SKM-1 treated with dmso at 0.1 percent for 144 hours (cell line): ENCODE measurements at regions not wholly inside any gene's neighbourhood (a gene's known extent, or its start where the extent isn't known, plus 50 kb on each side); places are given as distances from the start of the nearest gene placed in this dataset.
"Not testable (repeated sequence)": the region's sequence is repeated elsewhere in the genome, so short reads cannot be mapped to it uniquely, and the experiment has no call there.

Experiments
- DNase-seq: peaks from one replicate; lab custom pipeline; 2025; ENCODE audit not compliant: unreplicated experiment; lab: John Stamatoyannopoulos, UW

DNA sequence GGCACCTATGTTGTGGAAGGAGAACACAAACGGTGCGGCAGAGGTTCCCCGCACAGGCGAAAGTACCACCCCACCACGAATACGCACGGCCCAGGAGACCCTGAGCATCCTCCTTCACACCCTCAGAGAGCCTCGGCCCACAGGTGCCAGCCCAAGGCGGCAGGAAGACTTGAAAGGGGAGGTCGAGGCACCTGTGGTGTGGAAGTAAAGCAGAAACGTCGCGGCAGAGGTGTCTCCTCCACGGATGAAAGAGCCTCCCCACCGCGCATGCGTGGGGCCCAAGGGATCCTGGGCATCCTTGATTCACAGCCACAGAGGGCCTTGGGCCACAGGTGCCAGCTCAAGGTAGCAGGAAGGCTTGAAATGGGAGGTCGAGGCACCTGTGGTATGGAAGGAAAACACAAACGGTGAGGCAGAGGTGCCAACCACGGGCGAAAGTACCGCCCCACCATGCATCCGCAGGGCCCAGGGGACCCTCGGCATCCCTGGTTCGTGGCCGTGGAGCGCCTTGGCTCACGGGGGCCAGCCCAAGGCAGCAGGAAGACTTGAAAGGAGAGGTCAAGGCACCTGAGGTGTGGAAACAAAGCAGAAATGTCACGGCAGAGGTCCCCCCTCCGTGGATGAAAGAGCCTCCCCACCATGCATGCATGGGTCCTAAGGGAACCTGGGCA is 380.1 kb downstream of the ALG10 start:
- DNase-seq = no peak

DNA sequence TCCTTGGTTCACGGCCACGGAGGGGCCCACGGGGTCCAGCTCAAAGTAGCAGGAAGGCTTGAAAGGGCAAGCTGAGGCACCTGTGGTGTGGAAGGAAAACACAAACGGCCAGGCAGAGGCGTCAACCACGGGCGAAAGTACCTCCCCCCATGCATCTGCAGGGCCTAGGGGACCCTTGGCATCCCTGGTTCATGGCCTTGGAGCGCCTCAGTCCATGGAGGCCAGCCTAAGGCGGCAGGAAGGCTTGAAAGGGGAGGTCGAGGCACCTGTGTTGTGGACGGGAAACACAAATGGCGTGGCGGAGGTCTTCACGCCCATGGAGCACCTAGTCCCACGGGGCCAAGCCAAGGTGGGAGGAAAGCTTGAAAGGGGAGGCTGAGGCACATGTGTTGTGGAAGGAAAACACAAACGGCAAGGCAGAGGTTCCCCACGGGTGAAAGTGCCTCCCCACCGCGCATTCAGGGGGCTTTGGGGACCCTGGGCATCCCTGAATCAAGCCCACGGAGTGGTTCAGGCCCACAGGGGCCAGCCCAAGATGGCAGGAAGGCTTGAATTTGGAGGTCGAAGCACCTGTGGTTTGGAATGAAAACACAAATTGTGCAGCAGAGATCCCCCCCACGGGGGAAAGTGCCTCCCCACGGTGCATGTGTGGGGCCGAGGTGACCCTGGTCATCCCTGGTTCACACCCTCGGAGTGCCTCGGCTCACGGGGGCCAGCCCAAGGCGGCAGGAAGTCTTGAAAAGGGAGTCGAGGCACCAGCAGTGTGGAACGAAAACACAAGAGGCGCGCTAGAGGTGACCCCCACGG is 380.8 kb downstream of the ALG10 start:
- DNase-seq = no peak

DNA sequence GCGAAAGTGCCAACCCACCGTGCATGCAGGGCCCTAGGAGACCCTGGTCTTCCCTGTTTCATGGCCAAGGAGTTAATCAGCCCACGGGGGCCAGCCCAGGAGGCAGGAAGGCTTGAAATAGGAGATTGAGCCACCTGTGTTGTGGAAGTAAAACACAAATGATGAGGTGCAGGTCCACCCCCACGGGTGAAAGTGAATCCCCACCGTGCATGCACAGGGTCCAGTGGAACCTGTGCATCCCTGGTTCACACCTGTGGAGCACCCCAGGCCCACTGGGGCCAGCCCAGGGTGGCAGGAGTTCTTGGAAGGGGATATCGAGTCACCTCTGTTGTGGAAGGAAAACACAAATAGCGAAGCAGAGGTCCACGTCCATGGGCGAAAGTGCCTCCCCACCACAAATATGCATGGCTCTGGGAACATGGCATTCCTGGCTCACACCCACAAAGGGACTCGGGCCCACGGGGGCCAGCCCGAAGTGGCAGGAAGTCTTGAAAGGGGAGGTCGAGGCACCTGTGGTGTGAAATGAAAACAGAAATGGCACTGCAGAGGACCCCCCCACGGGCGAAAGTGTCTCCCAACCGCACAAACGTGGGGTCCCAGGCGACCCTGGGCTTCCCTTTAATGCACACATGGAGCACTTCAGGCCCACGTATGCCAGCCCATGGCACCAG is 381.5 kb downstream of the ALG10 start:
- no peak for DNase-seq

DNA sequence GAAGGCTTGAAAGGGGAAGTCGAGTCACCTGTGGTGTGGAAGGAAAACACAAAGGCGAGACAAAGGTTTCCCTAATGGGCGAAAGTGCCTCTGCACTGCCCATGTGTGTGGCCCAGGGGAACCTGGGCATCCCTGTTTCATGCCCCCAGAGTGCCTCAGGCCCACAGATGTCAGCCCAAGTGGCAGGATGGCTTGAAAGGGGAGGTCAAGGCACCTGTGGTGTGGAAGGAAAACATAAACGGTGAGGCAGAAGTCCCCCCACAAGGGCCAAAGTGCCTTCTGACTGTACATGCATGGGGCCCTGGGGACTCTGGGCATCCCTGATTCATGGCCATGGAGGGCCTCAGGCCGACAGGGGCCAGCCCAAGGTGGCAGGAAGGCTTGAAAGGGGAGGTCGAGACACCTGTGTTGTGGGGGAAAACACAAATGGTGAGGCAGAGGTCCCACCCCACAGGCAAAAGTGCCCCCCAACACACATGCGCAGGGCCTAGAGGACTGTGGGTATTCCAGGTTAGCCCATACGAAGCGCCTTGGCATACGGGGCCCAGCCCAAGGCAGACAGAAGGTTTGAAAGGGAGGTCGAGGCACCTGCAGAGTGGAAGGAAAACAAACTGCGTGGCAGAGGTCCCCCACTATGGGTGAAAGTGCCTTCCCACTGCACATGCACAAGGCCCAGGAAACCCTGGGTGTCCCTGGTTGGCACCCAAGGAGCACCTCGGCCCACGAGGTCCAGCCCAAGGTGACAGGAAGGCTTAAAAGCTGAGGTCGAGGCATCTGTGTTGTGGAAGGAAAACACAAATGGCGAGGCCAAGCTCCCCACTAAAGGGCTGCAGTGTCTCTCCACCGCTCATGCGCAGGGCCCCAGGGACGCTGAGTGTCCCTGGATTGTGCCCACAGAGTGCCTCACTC is 382.3 kb downstream of the ALG10 start:
- no peak for DNase-seq

DNA sequence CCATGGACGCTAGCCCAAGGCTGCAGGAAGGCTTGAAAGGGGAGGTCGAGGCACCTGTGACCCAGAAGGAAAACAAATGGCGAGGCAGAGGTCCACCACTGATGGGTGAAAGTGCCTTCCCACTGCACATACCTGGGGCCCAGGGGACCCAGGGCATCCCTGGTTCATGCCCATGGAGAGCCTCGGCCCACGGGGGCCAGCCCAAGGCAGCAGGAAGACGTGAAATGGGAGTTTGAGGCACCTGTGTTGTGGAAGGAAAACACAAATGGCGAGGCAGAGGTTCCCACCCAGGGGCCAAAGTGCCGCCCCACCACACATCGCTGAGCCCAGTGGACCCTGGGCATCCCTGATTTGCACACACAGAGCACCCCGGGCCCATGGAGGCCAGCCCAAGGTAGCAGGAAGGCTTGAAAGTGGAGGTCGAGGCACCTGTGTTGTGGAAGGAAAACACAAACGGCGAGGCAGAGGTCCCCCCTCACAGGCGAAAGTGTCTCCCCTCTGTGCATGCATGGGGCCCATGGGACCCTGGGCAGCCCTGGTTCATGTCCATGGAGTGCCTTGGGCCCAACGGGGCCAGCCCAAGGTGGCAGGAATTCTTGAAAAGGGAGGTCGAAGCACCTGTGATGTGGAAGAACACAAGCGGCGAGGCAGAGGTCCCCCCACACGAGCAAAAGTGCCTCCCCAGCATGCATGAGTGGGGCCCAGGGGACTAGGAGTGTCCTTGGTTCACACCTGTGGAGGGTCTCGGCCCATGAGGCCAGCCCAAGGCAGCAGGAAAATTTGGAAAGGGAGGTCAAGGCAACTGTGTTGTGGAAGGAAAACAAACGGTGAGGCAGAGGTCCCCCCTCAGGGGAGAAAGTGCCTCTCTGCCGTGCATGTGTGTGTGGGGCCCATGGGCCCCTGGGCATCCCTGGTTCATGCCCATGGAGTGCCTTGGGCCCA is 383.3 kb downstream of the ALG10 start:
- DNase-seq = no peak

DNA sequence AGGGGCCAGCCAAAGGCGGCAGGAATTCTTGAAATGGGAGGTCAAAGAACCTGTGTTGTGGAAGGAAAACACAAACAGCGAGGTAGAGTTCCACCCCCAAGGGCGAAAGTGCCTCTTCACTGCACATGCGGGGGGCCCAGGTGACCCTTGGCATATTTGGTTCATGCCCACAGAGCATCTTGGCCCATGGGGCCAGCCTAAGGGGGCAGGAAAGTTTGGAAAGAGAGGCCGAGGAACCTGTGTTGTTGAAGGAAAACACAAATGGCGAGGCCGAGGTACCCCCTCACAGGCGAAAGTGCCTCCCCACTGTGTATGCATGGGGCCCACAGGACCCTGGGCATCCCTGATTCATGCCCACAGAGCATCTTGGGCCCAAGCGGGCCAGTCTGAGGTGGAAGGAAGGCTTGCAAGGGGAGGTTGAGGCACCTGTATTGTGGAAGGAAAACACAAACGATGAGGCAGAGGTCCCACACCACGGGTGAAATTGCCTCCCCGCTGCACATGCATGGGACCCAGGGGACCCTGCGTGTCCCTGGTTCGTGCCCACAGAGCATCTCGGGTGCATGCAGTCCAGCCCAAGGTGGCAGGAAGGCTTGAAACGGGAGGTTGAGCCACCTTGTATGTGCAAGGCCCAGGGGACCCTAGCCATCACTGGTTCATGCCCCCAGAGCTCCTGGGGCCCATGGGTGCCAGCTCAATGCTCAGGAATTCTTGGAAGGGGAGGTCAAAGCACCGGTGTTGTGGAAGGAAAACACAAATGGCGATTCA is 384.1 kb downstream of the ALG10 start:
- no peak for DNase-seq

DNA sequence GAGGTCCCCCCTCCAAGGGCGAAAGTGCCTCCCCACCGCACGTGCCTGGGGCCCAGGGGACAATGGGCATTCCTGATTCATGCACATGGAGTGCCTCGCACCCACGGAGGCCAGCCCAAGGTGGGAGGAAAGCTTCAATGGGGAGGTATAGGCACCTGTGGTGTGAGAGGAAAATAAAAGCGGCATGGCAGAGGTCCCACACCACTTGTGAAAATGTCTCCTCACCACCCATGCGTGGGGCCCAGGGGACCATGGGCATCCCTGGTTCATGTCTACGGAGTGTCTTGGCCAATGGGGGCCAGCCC is 384.7 kb downstream of the ALG10 start:
- DNase-seq = no peak

DNA sequence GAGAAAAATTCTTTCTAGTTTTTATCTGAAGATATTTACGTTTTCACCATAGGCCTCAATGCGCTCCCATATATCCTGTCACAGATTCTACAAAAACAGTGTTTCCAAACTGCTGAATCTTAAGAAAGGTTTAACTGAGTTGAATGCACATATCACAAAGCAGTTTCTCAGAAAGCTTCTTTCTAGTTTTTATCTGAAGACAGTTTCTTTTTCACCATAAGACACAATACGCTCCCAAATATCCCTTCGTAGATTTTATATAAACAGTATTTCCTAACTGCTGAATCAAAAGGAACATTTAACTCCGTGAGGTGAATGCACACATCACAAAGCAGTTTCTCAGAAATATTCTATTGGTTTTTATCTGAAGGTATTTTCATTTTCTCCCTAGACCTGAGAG is 385.5 kb downstream of the ALG10 start:
- no peak for DNase-seq

DNA sequence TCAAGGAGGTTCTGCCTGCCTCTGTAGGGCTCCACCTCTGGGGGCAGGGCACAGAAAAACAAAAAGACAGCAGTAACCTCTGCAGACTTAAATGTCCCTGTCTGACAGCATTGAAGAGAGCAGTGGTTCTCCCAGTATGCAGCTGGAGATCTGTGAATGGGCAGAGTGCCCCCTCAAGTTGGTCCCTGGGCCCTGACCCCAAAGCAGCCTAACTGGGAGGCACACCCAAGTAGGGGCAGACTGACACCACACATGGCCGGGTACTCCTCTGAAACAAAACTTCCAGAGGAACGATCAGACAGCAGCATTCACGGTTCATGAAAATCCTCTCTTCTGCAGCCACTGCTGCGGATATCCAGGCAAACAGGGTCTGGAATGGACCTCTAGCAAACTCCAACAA is 409.2 kb downstream of the ALG10 start:
- DNase-seq = not testable (repeated sequence)
